PFSK-1 (cell line): ENCODE measurements at regions not wholly inside any gene's neighbourhood (a gene's known extent, or its start where the extent isn't known, plus 50 kb on each side); places are given as distances from the start of the nearest gene placed in this dataset.

Source experiments
- FOXP2 ChIP-seq: optimal IDR thresholded peaks from 2 replicates; pipeline ENCODE3; 2011; ENCODE audit warnings: borderline replicate concordance, control low read depth, inconsistent platforms; ENCODE audit not compliant: insufficient read depth; ENCODE audit errors: extremely low read length, extremely low read depth
- POLR2AphosphoS5 ChIP-seq: IDR thresholded peaks from 2 replicates; pipeline ENCODE4 v1.6.1; 2012; ENCODE audit warnings: low read depth, mild to moderate bottlenecking, control low read depth, low read length, moderate library complexity
- REST ChIP-seq, 2 experiments: IDR thresholded peaks; 2 replicates each; pipeline versions ENCODE4 v1.6.1 to v1.8.0; 2011 to 2012; ENCODE audit warnings: low read depth in 2 of 2, low read length in 2 of 2, control low read depth in 1 of 2, inconsistent platforms in 1 of 2, mild to moderate bottlenecking in 1 of 2, moderate library complexity in 1 of 2; ENCODE audit not compliant: insufficient read depth in 1 of 2
- SIN3A ChIP-seq: IDR thresholded peaks from 2 replicates; pipeline ENCODE4 v1.6.1; 2012; ENCODE audit warnings: mild to moderate bottlenecking, low read length, moderate library complexity, borderline replicate concordance; ENCODE audit not compliant: insufficient read depth
- TAF1 ChIP-seq: IDR thresholded peaks from 2 replicates; pipeline ENCODE4 v1.6.1; 2012; ENCODE audit warnings: low read length, control low read depth, borderline replicate concordance; ENCODE audit not compliant: insufficient read depth

DNA sequence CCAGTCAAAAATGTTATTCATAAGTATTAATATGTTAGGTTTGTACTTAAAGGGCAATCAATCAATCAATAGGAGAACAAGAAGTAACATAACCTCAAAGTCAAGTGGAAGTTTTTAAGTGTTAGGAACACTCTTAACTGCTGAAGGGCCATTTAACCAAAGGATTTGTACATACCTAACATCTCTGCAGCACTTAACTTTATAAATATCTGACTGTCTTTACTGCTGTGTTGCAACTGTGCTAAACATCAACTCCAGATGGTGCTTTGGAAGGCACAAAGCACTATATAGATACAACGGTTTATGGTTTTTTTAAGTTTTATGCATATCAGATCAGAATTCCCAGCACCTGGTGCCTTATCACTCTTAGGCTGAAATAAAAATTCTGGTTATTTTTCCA is 604.9 kb upstream of the PTGER4 start:
- TF ChIP-seq POLR2AphosphoS5 (no peak), TAF1 (no peak), REST (IDR thresholded peaks at IDR 0.05; ENCODE audit: insufficient read depth in 1 of 2, low read depth in 2 of 2, low read length in 2 of 2) (no peak), FOXP2 (no peak), SIN3A (no peak)
